GM12878 (cell line): ENCODE measurements at regions not wholly inside any gene's neighbourhood (a gene's known extent, or its start where the extent isn't known, plus 50 kb on each side); places are given as distances from the start of the nearest gene placed in this dataset.

Experiments
- ATAC-seq: fragments of 200-7000 bp; cut with Tn5 transposase; 3 replicates; pipeline ENCODE4 v1.9.1; 2020; ENCODE audit warnings: mild to moderate bottlenecking, moderate library complexity
- BruUV-seq: library from RNA; stranded (reverse); fragments of 400-500 nt; replicated peaks from 2 replicates; lab custom pipeline; 2021; lab: Mats Ljungman, UMichigan
- CTCF ChIA-PET: fragments of 300-600 bp; sonication (Branson Sonifier 250); formaldehyde crosslinking; extraction: SDS; loops from one replicate; lab custom pipeline; 2021; ENCODE audit warnings: inconsistent platforms; lab: Yijun Ruan, JAX
- POLR2A ChIA-PET: fragments of 350-600 bp; formaldehyde crosslinking; extraction: SDS; loops from one replicate; lab custom pipeline; 2021; ENCODE audit warnings: inconsistent platforms; lab: Charles Lee
- RAD21 ChIA-PET: fragments of 300-600 bp; sonication (Branson Sonifier 250); formaldehyde crosslinking; loops from one replicate; lab custom pipeline; 2023; ENCODE audit warnings: antibody characterized with exemption; ENCODE audit not compliant: unreplicated experiment; lab: Charles Lee
- SMC1A ChIA-PET: fragments of 300-600 bp; sonication (Branson Sonifier 250); formaldehyde crosslinking; loops from one replicate; lab custom pipeline; 2023; ENCODE audit not compliant: unreplicated experiment, uncharacterized antibody; lab: Charles Lee
- DNase-seq: peaks from one replicate; pipeline ENCODE4 v3.0.0-alpha.2; 2011; ENCODE audit warnings: low read depth, low spot score
- FAIRE-seq: peaks from 3 replicates; lab custom pipeline; 2011; peaks lifted over from hg19 to GRCh38; lab: Jason Lieb, UNC
- H2AFZ ChIP-seq: 2 replicates; pipeline ENCODE4 v1.6.0; 2011; ENCODE audit warnings: low read depth, low read length, control low read depth; ENCODE audit not compliant: control insufficient read depth
- H3K27ac ChIP-seq: 2 replicates; pipeline ENCODE4 v1.5.1; 2011; ENCODE audit warnings: control low read depth; ENCODE audit not compliant: control insufficient read depth, insufficient read depth
- H3K27me3 ChIP-seq, 2 experiments: replicated peaks in 1 of 2; 2 replicates each; pipeline versions ENCODE4 v1.6.0 to v1.6.1; 2011; ENCODE audit warnings: low read length in 1 of 2; ENCODE audit not compliant: control insufficient read depth in 2 of 2, insufficient read depth in 2 of 2
- H3K36me3 ChIP-seq, 2 experiments: 2 replicates each; pipeline ENCODE4 v1.5.1; 2011; ENCODE audit warnings: low read length in 1 of 2; ENCODE audit not compliant: control insufficient read depth in 2 of 2, insufficient read depth in 2 of 2
- H3K4me1 ChIP-seq: 2 replicates; pipeline ENCODE4 v1.6.1; 2011; ENCODE audit warnings: mild to moderate bottlenecking, low read length, moderate library complexity, mixed read lengths; ENCODE audit not compliant: control insufficient read depth, insufficient read depth
- H3K4me2 ChIP-seq: 2 replicates; pipeline ENCODE4 v1.6.0; 2011; ENCODE audit warnings: control low read depth; ENCODE audit not compliant: control insufficient read depth, insufficient read depth
- H3K4me3 ChIP-seq: fragments of 200-600 bp; sonication (generic); 2 replicates; pipeline ENCODE4 v1.5.1; 2016
- H3K79me2 ChIP-seq: 2 replicates; pipeline ENCODE4 v1.6.0; 2011; ENCODE audit warnings: low read length; ENCODE audit not compliant: control insufficient read depth, insufficient read depth
- H3K9ac ChIP-seq: 2 replicates; pipeline ENCODE4 v1.8.0; 2011; ENCODE audit warnings: low read length, control low read depth, mixed read lengths; ENCODE audit not compliant: control insufficient read depth, insufficient read depth
- H3K9me3 ChIP-seq: replicated peaks from 3 replicates; pipeline ENCODE4 v1.5.1; 2011; ENCODE audit warnings: mild to moderate bottlenecking, low read length; ENCODE audit not compliant: control insufficient read depth, insufficient read depth
- H4K20me1 ChIP-seq: 2 replicates; pipeline ENCODE4 v1.6.0; 2011; ENCODE audit not compliant: control insufficient read depth, insufficient read depth
- CBX3 ChIP-seq: fragments of 200-600 bp; sonication (generic); IDR thresholded peaks from 2 replicates; pipeline ENCODE4 v1.6.1; 2016; ENCODE audit warnings: low read depth, borderline replicate concordance
- FOXM1 ChIP-seq: IDR thresholded peaks from 2 replicates; pipeline ENCODE4 v1.6.1; 2012; ENCODE audit warnings: low read depth, mild to moderate bottlenecking, inconsistent platforms, low read length, moderate library complexity
- IKZF1 ChIP-seq: fragments of 450-650 bp; conservative IDR thresholded peaks from 2 replicates; pipeline ENCODE4 v1.6.1; 2017; ENCODE audit warnings: antibody characterized with exemption, mild to moderate bottlenecking
- IRF4 ChIP-seq: IDR thresholded peaks from 2 replicates; pipeline ENCODE4 v1.6.1; 2011; ENCODE audit warnings: low read depth, low read length
- JUNB ChIP-seq: IDR thresholded peaks from 2 replicates; pipeline ENCODE4 v1.6.1; 2016; ENCODE audit warnings: antibody characterized with exemption, mild to moderate bottlenecking
- SMAD5 ChIP-seq: IDR thresholded peaks from 2 replicates; pipeline ENCODE4 v1.6.1; 2016; ENCODE audit warnings: antibody characterized with exemption, low read depth
- SP1 ChIP-seq: IDR thresholded peaks from one replicate; pipeline ENCODE4 v1.6.1; 2011; ENCODE audit warnings: low read depth, low read length
- TCF12 ChIP-seq: IDR thresholded peaks from 2 replicates; pipeline ENCODE4 v1.6.1; 2011; ENCODE audit warnings: low read depth, mild to moderate bottlenecking, low read length
- ZNF592 ChIP-seq: fragments of 450-650 bp; IDR thresholded peaks from 2 replicates; pipeline ENCODE4 v1.6.1; 2017; ENCODE audit warnings: mild to moderate bottlenecking, moderate library complexity
- in situ Hi-C: fragments of 300-500 bp; cut with MboI; formaldehyde crosslinking; loops from 9 replicates; pipeline ENCODE4 v1.14.3; 2018; ENCODE audit warnings: mixed read lengths
- intact Hi-C: fragments of 100-400 bp; cut with micrococcal nuclease; formaldehyde crosslinking; loops from one replicate; pipeline ENCODE4 v1.14.2; 2022; ENCODE audit not compliant: unreplicated experiment
- TF ChIP-seq, protein P1 (sequence below): fragments of 450-650 bp; IDR thresholded peaks from 2 replicates; pipeline ENCODE4 v1.6.1; 2017; ENCODE audit warnings: antibody characterized with exemption, mild to moderate bottlenecking, moderate library complexity

DNA sequence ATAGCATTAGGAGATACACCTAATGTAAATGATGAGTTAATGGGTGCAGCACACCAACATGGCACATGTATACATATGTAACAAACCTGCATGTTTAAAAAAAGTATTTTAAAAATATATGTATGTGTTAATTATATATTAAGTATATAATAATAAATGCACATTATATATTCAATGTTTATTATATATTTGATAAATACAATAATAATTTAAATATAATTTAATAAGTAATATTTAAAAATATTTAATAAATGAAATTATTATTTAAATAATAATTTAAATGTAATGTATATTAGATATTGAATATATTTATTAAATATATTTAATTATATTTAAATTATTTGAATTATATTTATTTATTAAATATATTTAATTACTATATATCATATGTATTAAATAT lies 661.3 kb upstream of the COBL start:
- ATAC-seq, result no peak
- no peak for DNase-seq

More for the DNA sequence above, 661.3 kb upstream of the COBL start:
- ChIA-PET RAD21 (no interaction called here), POLR2A (no interaction called here), CTCF (no interaction called here), SMC1A (no interaction called here)
- Histone ChIP-seq H3K4me3 (no peak overlapping the region), H3K9ac (no peak overlapping the region), H4K20me1 (no peaks in the 10 kb centered on the region), H3K9me3 (no peaks in the 10 kb centered on the region), H3K4me2 (no peak overlapping the region), H3K36me3 (no peaks in the 10 kb centered on the region), H3K27ac (no peak overlapping the region), H2AFZ (no peak overlapping the region), H3K27me3 (no peaks in the 10 kb centered on the region), H3K79me2 (no peaks in the 10 kb centered on the region), H3K4me1 (no peaks in the 10 kb centered on the region)
- no peak for TF ChIP-seq FOXM1
- TF ChIP-seq CBX3, result no peak
- no peak for TF ChIP-seq IRF4
- no peak for TF ChIP-seq JUNB
- no peak for TF ChIP-seq ZNF592
- no peak for TF ChIP-seq SMAD5
- TF ChIP-seq, protein P1, sequence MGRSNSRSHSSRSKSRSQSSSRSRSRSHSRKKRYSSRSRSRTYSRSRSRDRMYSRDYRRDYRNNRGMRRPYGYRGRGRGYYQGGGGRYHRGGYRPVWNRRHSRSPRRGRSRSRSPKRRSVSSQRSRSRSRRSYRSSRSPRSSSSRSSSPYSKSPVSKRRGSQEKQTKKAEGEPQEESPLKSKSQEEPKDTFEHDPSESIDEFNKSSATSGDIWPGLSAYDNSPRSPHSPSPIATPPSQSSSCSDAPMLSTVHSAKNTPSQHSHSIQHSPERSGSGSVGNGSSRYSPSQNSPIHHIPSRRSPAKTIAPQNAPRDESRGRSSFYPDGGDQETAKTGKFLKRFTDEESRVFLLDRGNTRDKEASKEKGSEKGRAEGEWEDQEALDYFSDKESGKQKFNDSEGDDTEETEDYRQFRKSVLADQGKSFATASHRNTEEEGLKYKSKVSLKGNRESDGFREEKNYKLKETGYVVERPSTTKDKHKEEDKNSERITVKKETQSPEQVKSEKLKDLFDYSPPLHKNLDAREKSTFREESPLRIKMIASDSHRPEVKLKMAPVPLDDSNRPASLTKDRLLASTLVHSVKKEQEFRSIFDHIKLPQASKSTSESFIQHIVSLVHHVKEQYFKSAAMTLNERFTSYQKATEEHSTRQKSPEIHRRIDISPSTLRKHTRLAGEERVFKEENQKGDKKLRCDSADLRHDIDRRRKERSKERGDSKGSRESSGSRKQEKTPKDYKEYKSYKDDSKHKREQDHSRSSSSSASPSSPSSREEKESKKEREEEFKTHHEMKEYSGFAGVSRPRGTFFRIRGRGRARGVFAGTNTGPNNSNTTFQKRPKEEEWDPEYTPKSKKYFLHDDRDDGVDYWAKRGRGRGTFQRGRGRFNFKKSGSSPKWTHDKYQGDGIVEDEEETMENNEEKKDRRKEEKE, result no peak
- TF ChIP-seq IKZF1, result no peak
- TF ChIP-seq SP1, result no peak
- no peak for TF ChIP-seq TCF12
- in situ Hi-C loops, result no loop called here
- intact Hi-C loops, result no loop called here
- no peak for FAIRE-seq
- BruUV-seq, result no TSS peak
